HG03460 (cell line): ENCODE measurements at regions not wholly inside any gene's neighbourhood (a gene's known extent, or its start where the extent isn't known, plus 50 kb on each side); places are given as distances from the start of the nearest gene placed in this dataset.
"Not testable (repeated sequence)": the region's sequence is repeated elsewhere in the genome, so short reads cannot be mapped to it uniquely, and the experiment has no call there.

Experiments
- ATAC-seq: cut with Tn5 transposase; IDR thresholded peaks from one replicate; pipeline ENCODE4 v1.9.1; 2021; ENCODE audit not compliant: unreplicated experiment

DNA sequence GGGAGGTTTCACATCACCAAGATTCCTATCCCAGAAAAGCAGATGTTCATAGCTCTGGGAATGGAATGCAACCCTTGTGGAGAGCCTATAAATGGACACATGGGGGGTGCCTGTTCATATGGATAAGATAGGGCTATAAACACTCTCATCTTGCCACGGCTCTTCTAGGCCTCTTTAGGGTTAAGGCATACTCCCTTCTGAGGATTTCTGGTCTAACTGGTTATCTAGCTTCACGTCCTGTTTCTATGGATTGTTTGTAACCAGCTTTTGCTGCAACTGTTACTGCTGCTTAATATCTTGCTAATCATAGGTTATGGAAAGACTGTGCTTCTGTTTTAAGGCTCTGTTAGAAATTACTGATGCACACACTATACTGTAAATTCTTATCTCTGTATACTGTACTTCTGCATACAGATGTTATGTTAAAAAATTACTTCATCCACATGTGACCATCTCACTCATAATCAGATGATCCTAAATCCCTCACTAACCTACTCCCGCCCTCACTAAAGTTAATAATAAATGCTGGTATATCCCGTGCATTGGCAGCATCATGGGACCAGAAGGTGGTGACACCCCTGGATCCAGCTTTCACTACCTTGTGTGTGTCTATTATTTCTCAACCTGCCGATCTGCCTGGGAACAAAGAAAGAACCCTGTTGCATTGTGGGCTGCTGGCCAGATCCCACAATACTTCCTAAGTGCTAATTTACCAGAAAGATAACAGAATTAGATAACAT, 68.7 kb downstream of the PRKAB2 start:
- not testable (repeated sequence) for ATAC-seq

DNA sequence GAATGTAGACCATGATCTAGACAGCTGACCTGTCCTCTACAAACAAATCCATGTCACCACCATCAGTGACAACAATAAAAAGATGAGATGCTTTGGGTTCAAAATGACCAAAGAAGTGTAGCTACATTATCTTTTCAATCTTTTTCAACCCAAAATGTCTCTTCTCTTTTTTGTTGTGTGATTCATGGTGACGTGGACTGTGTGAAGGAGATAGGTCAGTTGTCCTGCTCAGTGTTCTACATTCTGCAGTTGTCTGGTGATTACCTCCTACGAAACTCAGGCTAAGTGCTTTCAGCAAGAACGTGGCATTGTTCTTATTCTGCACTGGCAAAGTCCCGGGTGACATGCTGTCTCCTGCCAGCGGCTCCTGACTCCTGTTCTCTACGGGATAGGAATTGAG, 73.1 kb downstream of the PRKAB2 start:
- ATAC-seq: no peak

DNA sequence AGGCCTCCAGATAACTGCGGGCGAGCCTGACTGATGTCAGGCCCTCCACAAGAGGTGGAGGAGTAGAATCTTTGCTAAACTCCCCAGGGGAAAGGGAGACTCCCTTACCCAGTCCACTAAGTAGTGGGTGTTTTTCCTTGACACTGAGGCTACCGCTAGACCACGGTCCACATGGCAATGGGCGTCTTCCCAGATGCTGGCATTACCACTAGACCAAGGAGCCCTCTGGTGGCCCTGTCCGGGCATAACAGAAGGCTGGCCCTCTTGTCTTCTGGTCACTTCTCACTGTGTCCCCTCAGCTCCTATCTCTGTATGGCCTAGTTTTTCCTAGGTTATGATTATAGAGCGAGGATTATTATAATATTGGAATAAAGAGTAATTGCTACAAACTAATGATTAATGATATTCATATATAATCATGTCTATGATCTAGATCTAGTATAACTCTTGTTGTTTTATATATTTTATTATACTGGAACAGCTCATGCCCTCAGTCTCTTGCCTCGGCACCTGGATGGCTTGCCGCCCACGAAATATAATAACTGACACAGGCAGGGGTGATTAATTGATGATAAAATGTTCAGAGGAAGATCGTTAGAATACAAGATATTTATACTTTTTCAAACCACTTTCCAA, 73.8 kb downstream of the PRKAB2 start:
- not testable (repeated sequence) for ATAC-seq

DNA sequence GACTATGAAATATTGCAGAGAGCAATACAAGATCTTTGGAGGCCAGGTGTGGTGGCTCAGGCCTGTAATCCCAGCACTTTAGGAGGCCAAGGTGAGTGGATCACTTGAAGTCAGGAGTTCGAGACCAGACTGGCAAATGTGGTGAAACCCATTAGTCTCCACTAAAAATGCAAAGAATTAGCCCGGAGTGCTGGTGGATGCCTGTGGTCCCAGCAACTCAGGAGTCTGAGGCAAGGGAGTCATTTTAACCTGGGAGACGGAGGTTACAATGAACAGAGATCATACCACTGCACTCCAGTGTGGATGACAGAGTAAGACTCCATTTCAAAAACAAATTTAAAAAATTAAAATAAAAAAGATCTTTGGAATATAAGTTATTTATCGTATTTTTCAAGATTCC, 76.6 kb downstream of the PRKAB2 start:
- ATAC-seq: no peak

DNA sequence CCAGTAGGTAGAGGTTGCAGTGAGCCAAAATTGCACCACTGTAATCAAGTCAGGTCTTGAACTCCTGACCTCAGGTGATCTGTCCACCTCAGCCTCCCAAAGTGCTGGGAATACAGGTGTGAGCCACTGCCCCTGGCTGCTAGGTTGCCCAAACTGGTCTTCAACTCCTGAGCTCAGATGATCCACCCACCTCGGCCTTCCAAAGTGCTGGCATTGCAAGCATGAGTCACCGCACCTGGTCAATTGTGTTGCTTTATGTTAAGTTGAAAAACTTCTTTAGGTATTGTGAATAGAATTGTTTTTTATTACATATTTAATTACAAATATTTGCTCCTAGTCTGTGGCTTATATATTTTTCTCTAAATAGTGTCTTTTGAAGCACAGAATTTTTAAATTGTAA, 80.5 kb downstream of the PRKAB2 start:
- no peak for ATAC-seq

DNA sequence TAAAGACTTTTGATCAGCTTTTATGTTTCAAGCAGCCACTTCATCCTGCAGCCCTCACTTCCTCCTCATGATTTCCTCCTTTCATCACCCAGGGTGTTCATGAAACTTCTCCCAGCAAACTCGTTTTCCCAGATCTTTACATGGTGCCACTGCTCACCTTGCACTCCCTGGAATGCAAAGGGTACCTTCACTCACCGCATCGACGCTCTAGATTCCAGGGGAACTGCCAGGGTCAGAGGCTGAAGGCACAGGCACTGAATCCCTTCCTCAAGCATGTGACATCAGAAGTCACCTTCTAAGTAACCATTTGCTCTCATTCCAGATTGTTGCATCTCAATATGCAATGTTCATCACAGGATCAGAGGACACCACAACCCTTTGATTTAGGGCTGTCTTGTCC, 82.8 kb downstream of the PRKAB2 start:
- ATAC-seq: no peak

DNA sequence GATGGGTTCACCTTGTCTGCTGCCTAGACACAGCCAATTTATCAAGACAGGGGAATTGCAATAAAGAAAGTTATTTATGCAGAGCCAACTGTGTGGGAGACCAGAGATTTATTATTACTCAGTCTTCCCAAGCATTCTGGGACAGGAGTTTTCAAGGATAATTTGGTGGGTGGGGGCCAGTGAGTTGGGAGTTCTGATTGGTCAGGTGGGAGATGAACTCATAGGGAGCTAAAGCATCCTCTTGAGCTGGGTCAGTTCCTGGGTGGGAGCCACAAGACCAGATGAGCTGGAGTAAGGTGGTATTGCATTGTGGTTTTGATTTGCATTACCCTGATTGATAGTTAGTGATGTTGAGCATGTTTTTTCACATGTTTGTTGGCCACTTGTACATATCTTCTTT, 86.1 kb downstream of the PRKAB2 start:
- ATAC-seq: no peak

DNA sequence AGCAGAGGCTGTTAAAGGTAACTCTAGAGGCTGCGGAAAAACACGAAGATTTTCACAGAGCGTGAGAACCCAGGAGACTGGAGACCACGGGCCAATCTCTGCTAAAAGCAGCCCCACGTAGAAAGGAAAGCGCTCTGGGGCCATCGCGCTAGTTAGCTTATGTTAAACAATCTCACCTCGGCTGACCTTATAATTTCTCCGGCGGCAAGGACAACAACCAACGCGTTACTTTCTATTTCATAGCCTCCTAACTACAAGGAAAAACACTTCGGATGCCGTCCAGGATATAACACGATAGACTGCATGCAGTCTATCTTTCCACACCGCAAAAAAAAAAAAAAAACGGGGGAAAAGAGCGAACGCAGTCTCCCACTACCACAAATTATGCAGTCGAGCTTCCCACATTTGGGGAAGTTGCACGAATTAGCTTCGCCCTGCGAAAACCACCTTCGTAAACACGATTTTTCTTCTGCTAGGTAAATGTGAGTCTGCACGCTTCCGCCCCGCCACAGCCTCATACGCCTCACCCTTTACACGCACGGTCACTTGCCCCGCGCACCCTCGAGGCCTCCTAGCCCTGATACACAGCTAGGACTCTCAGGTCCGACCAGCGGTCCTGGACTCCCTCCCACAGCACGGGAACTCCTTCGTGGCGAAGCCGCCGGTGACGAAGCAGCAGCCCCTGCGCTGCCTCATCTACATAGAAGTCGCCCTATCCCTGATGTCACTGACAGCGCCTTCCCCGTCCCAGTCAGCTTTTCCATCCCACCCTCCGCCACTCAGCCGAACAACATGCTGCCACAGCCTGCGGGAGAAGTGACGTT, 87.8 kb downstream of the PRKAB2 start:
- peak; percentile 70 for ATAC-seq

DNA sequence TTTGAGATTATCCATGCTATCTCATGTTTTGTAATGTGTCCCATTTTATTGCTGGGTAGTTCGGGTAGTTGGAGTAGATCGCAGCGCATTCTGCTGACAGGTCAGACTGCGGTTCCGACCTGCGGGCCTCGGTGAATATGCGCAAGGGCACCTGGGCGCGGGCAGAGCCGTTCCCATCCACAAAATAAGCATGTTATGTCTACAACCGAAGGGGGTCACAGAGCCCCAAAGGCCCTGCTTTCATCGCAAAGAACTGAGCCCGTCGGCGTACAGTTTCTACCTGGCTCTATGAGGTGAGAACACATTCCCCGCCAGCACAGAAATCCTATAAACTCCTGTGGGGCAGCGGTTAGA, 88.4 kb downstream of the PRKAB2 start:
- ATAC-seq: no peak

DNA sequence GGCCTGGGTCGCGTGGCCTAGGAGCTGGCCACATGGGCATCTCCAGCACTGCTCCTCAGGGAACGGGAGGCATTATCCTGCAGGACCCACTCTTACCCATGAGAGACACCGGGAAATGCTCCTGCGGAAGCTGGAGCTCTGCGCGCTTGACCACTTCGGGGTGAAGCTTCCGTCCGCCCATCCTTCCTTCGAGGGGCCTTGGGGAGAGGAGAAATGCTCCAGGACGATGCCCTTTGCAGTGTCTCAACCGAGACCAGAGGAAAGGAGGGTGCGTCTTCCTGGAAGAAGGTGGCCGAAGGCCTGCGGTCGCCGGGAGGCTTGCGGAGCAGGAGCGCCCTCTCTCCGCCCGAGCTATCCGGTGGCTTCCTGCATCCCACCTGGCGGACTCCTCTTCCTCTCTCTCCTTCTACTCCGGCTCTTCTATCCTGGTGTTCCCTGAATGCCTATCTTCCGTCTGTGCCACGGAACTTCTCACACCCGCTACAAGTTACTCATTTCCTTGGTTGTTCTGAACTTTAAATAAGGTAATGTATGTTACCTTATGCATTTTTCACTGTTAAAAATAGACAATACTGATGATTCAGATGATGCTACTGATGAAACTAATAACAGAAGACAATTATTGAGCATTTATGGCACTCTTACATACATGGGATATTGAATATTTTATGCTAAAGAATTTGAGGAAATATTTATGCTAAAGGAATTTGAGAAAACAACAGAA, 91.4 kb downstream of the PRKAB2 start:
- ATAC-seq: no peak

DNA sequence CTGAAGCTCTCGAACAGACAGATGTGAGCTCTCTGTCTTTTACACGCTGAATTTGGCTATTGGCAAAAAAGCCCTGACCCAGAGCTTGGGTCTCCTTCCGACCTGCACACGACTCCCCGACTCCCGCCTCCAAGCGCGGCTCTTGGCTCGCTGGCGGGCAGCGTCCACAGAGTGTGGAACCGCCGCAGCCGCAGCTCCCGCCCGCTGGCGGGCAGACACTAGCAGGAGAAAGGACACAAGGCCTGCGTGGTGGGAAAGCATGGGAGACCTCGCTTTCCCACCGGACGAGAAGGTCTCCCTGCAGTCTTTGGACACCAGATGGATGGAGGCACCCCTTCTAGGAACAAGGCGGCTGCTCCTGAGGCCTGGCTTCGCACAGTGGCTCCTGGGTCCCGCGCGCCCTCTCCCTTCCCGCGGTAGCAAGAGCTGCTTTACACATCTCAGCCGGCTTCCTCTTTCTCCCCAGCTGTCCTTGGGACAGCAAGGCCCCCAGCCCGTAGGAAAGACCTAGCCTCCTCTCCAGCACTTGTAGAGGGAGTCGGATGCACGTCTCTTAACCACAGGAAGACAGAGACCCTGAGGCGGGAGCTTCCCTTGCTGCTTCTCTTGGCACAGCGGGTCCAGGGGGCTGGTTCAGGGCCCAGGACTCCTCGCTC, 92.1 kb downstream of the PRKAB2 start:
- ATAC-seq: no peak

DNA sequence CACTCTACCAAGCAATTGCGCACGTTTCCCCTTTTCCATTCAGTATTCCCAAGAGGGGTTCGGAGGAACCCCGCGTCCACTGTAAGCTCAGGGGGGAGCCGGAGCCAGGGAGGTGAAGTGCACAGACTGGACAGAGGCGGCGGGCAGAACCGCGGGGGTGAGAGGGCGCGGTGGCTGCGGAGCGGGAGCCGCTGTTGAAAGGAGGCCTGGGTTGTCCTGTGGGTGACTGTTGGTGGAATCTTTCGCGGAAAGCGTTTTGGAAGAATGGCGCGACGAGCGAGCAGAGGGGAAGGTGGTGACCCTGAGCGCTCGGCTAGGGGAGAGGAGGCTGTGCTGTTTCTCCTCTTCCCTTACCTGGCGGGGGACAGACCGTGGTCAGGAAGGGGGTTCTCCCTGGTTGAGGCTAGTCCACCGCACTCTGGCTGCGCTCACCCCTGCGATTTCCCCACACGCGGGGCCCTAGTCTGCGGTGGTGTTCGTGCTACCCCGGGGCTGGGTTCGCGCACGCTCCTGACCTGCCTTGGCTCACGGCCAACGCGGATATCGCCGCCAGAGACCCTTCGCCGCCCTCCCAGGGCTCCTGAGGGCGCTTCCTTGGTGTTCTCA, 92.8 kb downstream of the PRKAB2 start:
- no peak for ATAC-seq

DNA sequence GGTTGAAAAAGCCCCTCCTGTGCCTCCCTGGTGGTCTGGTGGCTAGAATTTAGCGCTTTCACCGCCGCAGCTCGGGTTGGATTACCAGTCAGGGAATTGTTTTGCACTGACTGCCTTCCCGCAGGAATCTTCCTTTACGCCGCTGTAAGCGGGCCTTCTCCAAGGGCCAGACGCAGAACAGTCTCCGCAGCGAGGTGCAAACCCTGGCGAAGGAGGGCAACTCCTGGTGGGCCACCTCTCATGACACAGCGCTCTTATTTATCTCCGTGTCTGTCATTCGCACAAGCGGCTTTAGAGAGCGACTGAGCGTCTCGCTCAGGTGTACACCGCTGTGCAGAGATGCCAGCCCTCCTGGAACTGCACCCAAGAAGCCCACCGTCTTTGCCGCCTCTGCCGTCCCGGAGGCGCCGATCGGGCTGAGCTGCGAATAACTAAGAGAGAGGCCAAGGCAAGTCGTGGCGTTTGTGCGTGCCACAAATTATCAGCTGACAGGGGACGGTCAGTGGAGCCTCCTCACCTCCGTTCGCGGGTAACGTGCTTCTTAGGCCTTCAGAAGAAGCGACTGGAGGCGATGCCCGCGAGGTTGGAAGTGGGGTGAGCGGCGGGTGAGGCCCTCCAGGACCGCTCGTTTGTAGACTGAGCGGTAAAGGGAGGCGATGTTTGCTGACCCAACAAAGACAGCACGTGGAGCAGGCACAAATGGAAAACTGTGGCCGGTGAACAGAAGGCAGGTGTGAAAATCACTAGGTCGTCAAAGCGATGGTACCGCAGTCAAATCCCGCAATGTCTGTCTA, 93.5 kb downstream of the PRKAB2 start:
- ATAC-seq: no peak

DNA sequence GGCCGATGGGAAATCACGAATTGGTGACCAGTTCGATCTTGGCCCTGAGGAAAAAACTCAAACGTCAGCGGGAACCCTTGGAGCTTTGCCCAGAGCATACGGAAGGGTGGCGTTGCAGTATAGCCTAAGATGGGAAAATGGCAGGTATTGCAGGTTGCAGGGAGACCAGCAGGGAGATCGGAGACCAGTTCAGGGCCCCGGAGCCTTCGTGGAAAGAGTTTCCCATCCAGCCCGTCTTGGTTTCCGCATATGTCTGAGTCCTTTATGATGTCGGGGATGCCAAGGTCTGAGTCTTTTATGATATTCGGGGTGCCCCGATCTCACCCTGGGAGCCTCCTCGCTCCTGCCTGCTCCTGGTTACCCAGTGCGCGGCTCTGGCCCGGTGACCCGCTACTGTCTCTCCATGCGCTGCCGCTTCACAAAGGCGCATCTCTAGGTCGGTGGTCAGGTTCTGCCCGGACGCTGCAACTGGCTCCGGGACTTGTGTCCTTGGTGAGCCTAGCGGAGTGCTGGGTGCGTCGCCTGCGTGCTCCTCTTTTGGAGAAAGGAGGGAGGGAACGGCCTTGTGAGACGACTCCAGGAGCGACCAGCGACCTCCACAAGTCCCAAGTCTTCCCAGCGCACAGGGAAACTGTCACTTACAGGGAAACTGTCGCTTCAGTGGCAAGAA, 94.2 kb downstream of the PRKAB2 start:
- no peak for ATAC-seq

DNA sequence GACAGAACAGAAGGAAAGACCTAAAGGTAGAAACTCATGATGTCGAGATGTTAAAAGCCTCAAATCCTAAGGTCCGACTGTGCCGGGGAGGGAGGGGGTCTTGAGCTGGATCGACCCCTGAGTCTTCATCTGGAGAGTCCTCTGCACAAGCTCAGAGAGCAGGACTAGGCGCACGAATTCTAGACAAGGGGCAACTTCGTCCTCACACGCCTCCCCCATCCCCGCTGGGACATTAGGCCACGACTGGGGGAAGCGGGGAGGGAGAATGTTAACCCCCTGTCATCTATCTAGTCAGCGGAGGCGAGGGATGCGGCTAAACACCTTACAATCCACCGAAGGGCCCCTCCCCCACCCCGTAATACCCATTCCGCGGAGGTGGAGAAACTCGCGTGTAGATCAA, 94.7 kb downstream of the PRKAB2 start:
- ATAC-seq: no peak

DNA sequence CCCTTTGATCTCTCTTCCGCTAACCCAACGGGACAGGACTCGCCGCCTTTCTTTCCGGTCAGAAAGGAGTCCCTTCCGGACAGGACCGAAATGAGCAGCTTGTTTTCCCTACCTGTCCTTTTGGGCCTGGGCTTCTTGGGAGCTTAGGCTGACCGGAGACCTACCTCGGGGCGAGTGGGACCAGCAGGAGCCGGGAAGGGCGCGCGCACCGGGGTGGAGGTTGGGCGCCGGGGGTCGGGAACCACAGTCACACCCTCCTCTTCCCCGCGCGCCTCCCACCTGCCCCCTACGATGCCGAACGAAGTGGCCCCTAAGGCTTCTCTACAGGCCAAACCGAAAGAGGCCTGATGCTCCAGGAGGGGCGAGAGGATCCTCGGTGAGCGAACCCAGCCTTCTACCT, 95.2 kb downstream of the PRKAB2 start:
- ATAC-seq: no peak

DNA sequence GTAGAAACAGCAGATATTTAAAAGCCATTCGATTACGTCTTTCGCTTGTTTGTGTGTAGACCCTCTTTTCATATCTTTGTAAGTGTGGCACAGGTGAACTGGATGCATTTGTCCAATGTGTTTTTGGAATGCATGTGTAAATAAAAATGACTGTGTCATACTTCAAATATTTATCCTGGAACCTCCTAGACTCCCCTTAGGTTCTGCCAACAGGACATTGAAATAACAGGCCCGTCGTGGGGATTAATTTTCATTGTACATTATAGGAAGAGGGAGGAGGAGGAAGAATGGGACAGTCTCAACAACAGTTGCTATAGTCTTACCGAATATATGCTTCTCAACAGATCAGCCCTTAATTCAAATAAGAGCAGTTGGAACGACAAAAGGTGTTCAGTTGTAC, 95.8 kb downstream of the PRKAB2 start:
- ATAC-seq: no peak

DNA sequence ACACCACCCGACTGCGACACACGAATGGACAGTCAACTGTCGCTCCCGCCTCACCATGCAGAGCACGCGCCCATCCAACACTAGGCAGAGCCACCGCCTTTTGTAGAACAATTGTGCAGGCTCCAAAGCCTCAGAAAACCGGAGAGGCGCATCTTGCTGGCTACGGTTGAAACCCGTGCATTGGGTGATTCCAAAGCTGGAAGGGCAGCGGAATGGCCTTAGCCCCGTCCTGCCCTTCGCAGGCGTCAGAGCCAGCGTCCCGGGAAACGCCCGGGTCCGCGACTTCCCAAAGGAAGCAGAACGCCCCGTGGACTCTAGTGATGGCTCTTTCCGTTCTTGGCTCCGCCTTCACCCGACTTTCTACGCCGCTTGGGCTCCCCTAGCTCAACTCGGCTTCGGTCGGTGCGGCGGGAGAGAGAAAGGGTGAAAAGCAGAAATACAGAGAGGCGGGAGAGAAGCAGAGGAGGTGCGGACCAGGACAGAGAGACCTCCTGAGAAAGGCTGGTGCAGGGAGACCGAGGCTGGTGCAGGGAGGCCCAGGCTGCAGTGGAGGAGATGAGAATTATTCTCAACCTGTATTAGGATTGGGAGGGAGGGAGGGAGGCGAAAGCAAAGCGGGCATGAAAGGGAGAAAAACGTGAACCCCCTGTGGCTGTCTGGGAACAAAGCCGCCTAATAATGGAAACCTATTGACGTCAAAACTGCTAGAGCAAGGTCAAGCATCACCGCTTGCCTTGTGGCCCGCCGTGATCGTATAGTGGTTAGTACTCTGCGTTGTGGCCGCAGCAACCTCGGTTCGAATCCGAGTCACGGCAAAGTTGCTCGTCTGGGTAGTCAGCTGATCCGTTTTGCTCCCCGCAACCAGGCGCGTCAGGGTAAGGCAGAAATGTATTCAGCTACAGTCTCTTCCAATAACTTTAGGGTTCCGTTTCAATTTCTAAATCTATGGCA, 99.5 kb downstream of the PRKAB2 start:
- ATAC-seq: no peak
